GM23338 (cell line): ENCODE measurements at regions not wholly inside any gene's neighbourhood (a gene's known extent, or its start where the extent isn't known, plus 50 kb on each side); places are given as distances from the start of the nearest gene placed in this dataset.
A peak's percentile ranks its signal among the peaks of the same experiment; 100 is the strongest.

ENCODE experiments used
- ATAC-seq: fragments of 200-7000 bp; cut with Tn5 transposase; 3 replicates; pipeline ENCODE4 v1.9.1; 2020
- DNase-seq: peaks from one replicate; pipeline ENCODE4 v3.0.0-alpha.2; 2015; ENCODE audit warnings: low spot score
- H2AFZ ChIP-seq: fragments of 200-600 bp; sonication (generic); 2 replicates; pipeline ENCODE4 v1.8.0; 2016; ENCODE audit warnings: antibody characterized with exemption, mild to moderate bottlenecking, moderate library complexity
- H3F3A ChIP-seq: fragments of 200-600 bp; sonication (generic); replicated peaks from 2 replicates; pipeline ENCODE4 v1.8.0; 2017; ENCODE audit warnings: antibody characterized with exemption, mixed run types, low read depth
- H3K27ac ChIP-seq: fragments of 200-600 bp; sonication (generic); 2 replicates; pipeline ENCODE4 v1.6.1; 2016; ENCODE audit warnings: low read depth
- H3K27me3 ChIP-seq: fragments of 200-600 bp; sonication (generic); 2 replicates; pipeline ENCODE4 v1.8.0; 2016; ENCODE audit warnings: mild to moderate bottlenecking, mixed run types, moderate library complexity; ENCODE audit not compliant: insufficient read depth
- H3K36me3 ChIP-seq: fragments of 200-600 bp; sonication (generic); 2 replicates; pipeline ENCODE4 v1.8.0; 2016; ENCODE audit warnings: mild to moderate bottlenecking; ENCODE audit not compliant: insufficient read depth
- H3K4me1 ChIP-seq: fragments of 200-600 bp; sonication (generic); 2 replicates; pipeline ENCODE4 v1.8.0; 2016; ENCODE audit warnings: mild to moderate bottlenecking, moderate library complexity; ENCODE audit not compliant: insufficient read depth
- H3K4me2 ChIP-seq: fragments of 200-600 bp; sonication (generic); 2 replicates; pipeline ENCODE4 v1.7.1; 2017; ENCODE audit warnings: mixed run types
- H3K4me3 ChIP-seq: fragments of 200-600 bp; sonication (generic); 2 replicates; pipeline ENCODE4 v1.6.1; 2016; ENCODE audit warnings: mixed run types
- H3K79me2 ChIP-seq: fragments of 200-600 bp; sonication (generic); replicated peaks from 2 replicates; pipeline ENCODE4 v1.8.0; 2017; ENCODE audit warnings: mild to moderate bottlenecking; ENCODE audit not compliant: insufficient read depth
- H3K9me2 ChIP-seq: fragments of 200-600 bp; sonication (generic); 2 replicates; pipeline ENCODE4 v1.8.0; 2017; ENCODE audit not compliant: insufficient read depth
- H4K20me1 ChIP-seq: fragments of 200-600 bp; sonication (generic); replicated peaks from 2 replicates; pipeline ENCODE4 v1.8.0; 2017; ENCODE audit warnings: mild to moderate bottlenecking; ENCODE audit not compliant: insufficient read depth
- H3K27ac Mint-ChIP-seq: 2 replicates; pipeline ENCODE4 v1.8.0; 2020; ENCODE audit warnings: inconsistent platforms, mild to moderate bottlenecking, moderate library complexity, mixed read lengths
- H3K27me3 Mint-ChIP-seq: 3 replicates; pipeline ENCODE4 v1.8.0; 2022; ENCODE audit warnings: low read depth, mild to moderate bottlenecking, moderate library complexity, mixed read lengths, inconsistent platforms; ENCODE audit not compliant: insufficient read depth, poor library complexity
- H3K36me3 Mint-ChIP-seq: 3 replicates; pipeline ENCODE4 v1.8.0; 2021; ENCODE audit warnings: low read depth, mild to moderate bottlenecking, inconsistent platforms, moderate library complexity, mixed read lengths
- H3K4me1 Mint-ChIP-seq: 3 replicates; pipeline ENCODE4 v1.8.0; 2020; ENCODE audit warnings: mild to moderate bottlenecking, inconsistent platforms, mixed read lengths
- H3K4me3 Mint-ChIP-seq: 3 replicates; pipeline ENCODE4 v1.8.0; 2021; ENCODE audit warnings: moderate library complexity, mild to moderate bottlenecking, inconsistent platforms, mixed read lengths
- H3K9me3 Mint-ChIP-seq: 3 replicates; pipeline ENCODE4 v1.8.0; 2020; ENCODE audit warnings: moderate library complexity, mild to moderate bottlenecking, inconsistent platforms, mixed read lengths
- CREB1 ChIP-seq: fragments of 250-450 bp; sonication (Bioruptor Pico); IDR thresholded peaks from 2 replicates; pipeline ENCODE4 v1.5.0; 2020; ENCODE audit warnings: low read depth, mild to moderate bottlenecking, moderate library complexity
- CTCF ChIP-seq, 2 experiments: fragments of 200-600 bp in 1 of 2; sonication (generic) in 1 of 2; conservative IDR thresholded peaks; 2 replicates each; pipeline versions ENCODE4 v1.5.1 to v1.6.1; 2016 to 2017; ENCODE audit warnings: antibody characterized with exemption in 2 of 2, low read depth in 2 of 2, mild to moderate bottlenecking in 2 of 2, moderate library complexity in 1 of 2
- ETS1 ChIP-seq: IDR thresholded peaks from 2 replicates; pipeline ENCODE4 v1.6.1; 2016; ENCODE audit warnings: antibody characterized with exemption
- EZH2 ChIP-seq: fragments of 200-600 bp; sonication (generic); IDR thresholded peaks from one replicate; pipeline ENCODE4 v1.8.0; 2017; ENCODE audit warnings: antibody characterized with exemption, mild to moderate bottlenecking, low read depth; ENCODE audit not compliant: unreplicated experiment
- EZH2phosphoT487 ChIP-seq: fragments of 200-600 bp; sonication (generic); IDR thresholded peaks from one replicate; pipeline ENCODE4 v1.8.1; 2018; ENCODE audit warnings: antibody characterized with exemption; ENCODE audit not compliant: unreplicated experiment
- JUNB ChIP-seq: IDR thresholded peaks from one replicate; pipeline ENCODE4 v1.6.1; 2016; ENCODE audit warnings: antibody characterized with exemption; ENCODE audit not compliant: unreplicated experiment
- NANOG ChIP-seq: IDR thresholded peaks from 2 replicates; pipeline ENCODE4 v1.6.1; 2016; ENCODE audit warnings: antibody characterized with exemption, borderline replicate concordance
- POLR2AphosphoS5 ChIP-seq: IDR thresholded peaks from 2 replicates; pipeline ENCODE4 v1.6.1; 2016; ENCODE audit warnings: antibody characterized with exemption, low read depth
- REST ChIP-seq: IDR thresholded peaks from one replicate; pipeline ENCODE4 v1.6.1; 2018; ENCODE audit warnings: antibody characterized with exemption; ENCODE audit not compliant: unreplicated experiment
- STAT1 ChIP-seq: IDR thresholded peaks from one replicate; pipeline ENCODE4 v1.6.1; 2016; ENCODE audit warnings: antibody characterized with exemption; ENCODE audit not compliant: unreplicated experiment
- ZNF114 ChIP-seq: fragments of 250-450 bp; sonication (Bioruptor Pico); IDR thresholded peaks from 2 replicates; pipeline ENCODE4 v1.5.0; 2020; ENCODE audit warnings: mild to moderate bottlenecking, moderate library complexity
- ZNF331 ChIP-seq: fragments of 250-450 bp; sonication (Bioruptor Pico); IDR thresholded peaks from 2 replicates; pipeline ENCODE4 v1.5.0; 2020; ENCODE audit warnings: low read depth, mild to moderate bottlenecking, moderate library complexity
- ZNF462 ChIP-seq: fragments of 250-450 bp; sonication (Bioruptor Pico); IDR thresholded peaks from 2 replicates; pipeline ENCODE4 v1.5.0; 2020; ENCODE audit warnings: mild to moderate bottlenecking, moderate library complexity

- Mint-ChIP-seq H3K4me1 (peaks cover 20% of the 10 kb centered on the region), H3K27ac (peak overlapping the region; percentile 12; the same call in 1 of the 2 replicates), H3K36me3 (peaks cover 6% of the 10 kb centered on the region), H3K4me3 (no peak overlapping the region), H3K9me3 (no peaks in the 10 kb centered on the region), H3K27me3 (peaks cover 9% of the 10 kb centered on the region)
- ATAC-seq (peak; percentile 60), DNase-seq (peak; percentile 27)
- H3K4me3 ChIP-seq = no peak overlapping the region
- no peaks in the 10 kb centered on the region for H3K9me2 ChIP-seq
- peak overlapping the region; percentile 13; the same call in 1 of the 2 replicates for H3K27ac ChIP-seq
- peaks cover 47% of the 10 kb centered on the region for H3K79me2 ChIP-seq
- H3K4me2 ChIP-seq = no peak overlapping the region
- TF ChIP-seq NANOG (no peak), REST (no peak), CTCF (conservative IDR thresholded peaks at IDR 0.05; ENCODE audit: low read depth in 2 of 2) (no peak), ZNF462 (CRISPR knock-in tag) (no peak), ETS1 (no peak), EZH2phosphoT487 (no peak), CREB1 (no peak), STAT1 (no peak), ZNF331 (CRISPR knock-in tag) (no peak), ZNF114 (CRISPR knock-in tag) (no peak), POLR2AphosphoS5 (no peak), JUNB (no peak), EZH2 (no peak)
- H3K4me1 ChIP-seq = peaks cover 10% of the 10 kb centered on the region; the same call in 1 of the 2 replicates
- no peak overlapping the region for H2AFZ ChIP-seq
- no peaks in the 10 kb centered on the region for H3F3A ChIP-seq
- 0 out of 2 replicates have a peak, but pooled peaks cover 3% of the 10 kb centered on the region for H3K36me3 ChIP-seq
- no peaks in the 10 kb centered on the region for H3K27me3 ChIP-seq
- no peaks in the 10 kb centered on the region; the same call in 1 of the 2 replicates for H4K20me1 ChIP-seq
Observed at GRCh38 chr6:21902628-21903169, 309.1 kb downstream of the SOX4 start.
